ENCODE measurements at regions not wholly inside any gene's neighbourhood (a gene's known extent, or its start where the extent isn't known, plus 50 kb on each side); places are given as distances from the start of the nearest gene placed in this dataset.

GRCh38 chr2:58972737-58973136 is 731.6 kb upstream of the FANCL start:
- H3K27ac Mint-ChIP-seq (ENCODE audit: unreplicated experiment) = no peak overlapping the region
- CTCF ChIA-PET = interaction anchor here (0.6 kb wide), 1 partner anchor 598 kb away, joined by 3 read pairs; no protein-coding TSS in a partner anchor
- H3K9me3 Mint-ChIP-seq (ENCODE audit: low read depth, unreplicated experiment) = no peaks in the 10 kb centered on the region
- H3K27me3 Mint-ChIP-seq (ENCODE audit: unreplicated experiment) = no peaks in the 10 kb centered on the region
- no TSS peak for BruUV-seq (replicated peaks)
- intact Hi-C loops (cut with micrococcal nuclease; ENCODE audit: unreplicated experiment) = no loop called here
- TF ChIP-seq CTCF (IDR thresholded peaks at IDR 0.05; ENCODE audit: unreplicated experiment) = no peak
- no peak overlapping the region for H3K4me3 Mint-ChIP-seq (ENCODE audit: low read depth, unreplicated experiment)
- H3K4me1 Mint-ChIP-seq (ENCODE audit: low read depth, unreplicated experiment) = peaks cover 16% of the 10 kb centered on the region
- DNase-seq = no peak
- H3K36me3 Mint-ChIP-seq (ENCODE audit: insufficient read depth, unreplicated experiment) = no peaks in the 10 kb centered on the region

- Mint-ChIP-seq H3K27me3 (ENCODE audit: unreplicated experiment) (no peaks in the 10 kb centered on the region), H3K36me3 (ENCODE audit: insufficient read depth, unreplicated experiment) (no peaks in the 10 kb centered on the region), H3K4me1 (ENCODE audit: low read depth, unreplicated experiment) (peaks cover 16% of the 10 kb centered on the region), H3K27ac (ENCODE audit: unreplicated experiment) (no peak overlapping the region), H3K9me3 (ENCODE audit: low read depth, unreplicated experiment) (no peaks in the 10 kb centered on the region), H3K4me3 (ENCODE audit: low read depth, unreplicated experiment) (no peak overlapping the region)
- no peak for DNase-seq
- no TSS peak for BruUV-seq (replicated peaks)
- TF ChIP-seq CTCF (IDR thresholded peaks at IDR 0.05; ENCODE audit: unreplicated experiment) = no peak
- intact Hi-C loops (cut with micrococcal nuclease; ENCODE audit: unreplicated experiment) = no loop called here
- CTCF ChIA-PET = no interaction called here
Observed at GRCh38 chr2:58971511-58972360, 730.6 kb upstream of the FANCL start.

GRCh38 chr2:58970365-58970764 is 729.2 kb upstream of the FANCL start:
- no peaks in the 10 kb centered on the region for H3K27me3 Mint-ChIP-seq (ENCODE audit: unreplicated experiment)
- no peak overlapping the region for H3K4me3 Mint-ChIP-seq (ENCODE audit: low read depth, unreplicated experiment)
- TF ChIP-seq CTCF (IDR thresholded peaks at IDR 0.05; ENCODE audit: unreplicated experiment) = no peak
- H3K36me3 Mint-ChIP-seq (ENCODE audit: insufficient read depth, unreplicated experiment) = no peaks in the 10 kb centered on the region
- H3K4me1 Mint-ChIP-seq (ENCODE audit: low read depth, unreplicated experiment) = peaks cover 7% of the 10 kb centered on the region
- no peak for DNase-seq
- CTCF ChIA-PET = no interaction called here
- BruUV-seq (replicated peaks) = no TSS peak
- H3K9me3 Mint-ChIP-seq (ENCODE audit: low read depth, unreplicated experiment) = no peaks in the 10 kb centered on the region
- intact Hi-C loops (cut with micrococcal nuclease; ENCODE audit: unreplicated experiment) = no loop called here
- H3K27ac Mint-ChIP-seq (ENCODE audit: unreplicated experiment) = no peak overlapping the region

- no peak for TF ChIP-seq CTCF (IDR thresholded peaks at IDR 0.05; ENCODE audit: unreplicated experiment)
- CTCF ChIA-PET = interaction anchor here (0.7 kb wide), 1 partner anchor 519 kb away, joined by 3 read pairs; no protein-coding TSS in a partner anchor
- intact Hi-C loops (cut with micrococcal nuclease; ENCODE audit: unreplicated experiment) = no loop called here
- no peaks in the 10 kb centered on the region for H3K9me3 Mint-ChIP-seq (ENCODE audit: low read depth, unreplicated experiment)
- no peaks in the 10 kb centered on the region for H3K36me3 Mint-ChIP-seq (ENCODE audit: insufficient read depth, unreplicated experiment)
- no TSS peak for BruUV-seq (replicated peaks)
- DNase-seq = no peak
- no peak overlapping the region for H3K27ac Mint-ChIP-seq (ENCODE audit: unreplicated experiment)
- H3K4me3 Mint-ChIP-seq (ENCODE audit: low read depth, unreplicated experiment) = no peak overlapping the region
- H3K4me1 Mint-ChIP-seq (ENCODE audit: low read depth, unreplicated experiment) = peaks cover 7% of the 10 kb centered on the region
- no peaks in the 10 kb centered on the region for H3K27me3 Mint-ChIP-seq (ENCODE audit: unreplicated experiment)
Observed at GRCh38 chr2:58968885-58969284, 727.8 kb upstream of the FANCL start.

All from Calu3 (cell line).